ENCODE measurements at regions not wholly inside any gene's neighbourhood (a gene's known extent, or its start where the extent isn't known, plus 50 kb on each side); places are given as distances from the start of the nearest gene placed in this dataset.

- TF ChIP-seq, protein P1, sequence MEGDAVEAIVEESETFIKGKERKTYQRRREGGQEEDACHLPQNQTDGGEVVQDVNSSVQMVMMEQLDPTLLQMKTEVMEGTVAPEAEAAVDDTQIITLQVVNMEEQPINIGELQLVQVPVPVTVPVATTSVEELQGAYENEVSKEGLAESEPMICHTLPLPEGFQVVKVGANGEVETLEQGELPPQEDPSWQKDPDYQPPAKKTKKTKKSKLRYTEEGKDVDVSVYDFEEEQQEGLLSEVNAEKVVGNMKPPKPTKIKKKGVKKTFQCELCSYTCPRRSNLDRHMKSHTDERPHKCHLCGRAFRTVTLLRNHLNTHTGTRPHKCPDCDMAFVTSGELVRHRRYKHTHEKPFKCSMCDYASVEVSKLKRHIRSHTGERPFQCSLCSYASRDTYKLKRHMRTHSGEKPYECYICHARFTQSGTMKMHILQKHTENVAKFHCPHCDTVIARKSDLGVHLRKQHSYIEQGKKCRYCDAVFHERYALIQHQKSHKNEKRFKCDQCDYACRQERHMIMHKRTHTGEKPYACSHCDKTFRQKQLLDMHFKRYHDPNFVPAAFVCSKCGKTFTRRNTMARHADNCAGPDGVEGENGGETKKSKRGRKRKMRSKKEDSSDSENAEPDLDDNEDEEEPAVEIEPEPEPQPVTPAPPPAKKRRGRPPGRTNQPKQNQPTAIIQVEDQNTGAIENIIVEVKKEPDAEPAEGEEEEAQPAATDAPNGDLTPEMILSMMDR (IDR thresholded peaks at IDR 0.05; ENCODE audit: low read depth, low read length, poor library complexity, severe bottlenecking), result no peak
- no peak for TF ChIP-seq EZH2phosphoT487 (IDR thresholded peaks at IDR 0.05; ENCODE audit: borderline replicate concordance, low read length)
Observed at GRCh38 chr5:28403846-28404245, 1365.5 kb upstream of the CDH9 start.
